MV-4-11 (cell line): ENCODE measurements at regions not wholly inside any gene's neighbourhood (a gene's known extent, or its start where the extent isn't known, plus 50 kb on each side); places are given as distances from the start of the nearest gene placed in this dataset.

ENCODE experiments used
- DNase-seq: peaks from one replicate; lab custom pipeline; 2025; lab: John Stamatoyannopoulos, UW

DNA sequence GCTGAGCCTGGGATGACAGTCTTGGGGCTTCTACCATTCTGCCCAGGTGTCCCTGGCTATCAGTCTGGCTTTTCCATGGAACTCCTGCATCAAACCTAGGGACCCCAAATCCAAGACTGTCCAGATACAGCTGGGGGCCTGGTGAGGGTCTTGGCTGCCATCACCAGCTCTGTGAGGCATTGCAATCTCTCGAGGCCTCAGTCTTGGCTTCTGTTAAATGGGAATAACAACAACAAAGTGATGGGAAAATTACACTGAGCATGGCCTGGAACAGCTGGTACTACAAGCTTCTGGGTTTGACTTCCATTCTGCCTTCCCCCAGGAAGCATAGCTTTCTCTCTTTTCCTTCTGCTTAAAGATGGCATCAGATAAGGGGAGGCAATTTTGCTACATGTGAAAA is 50.0 kb upstream of the LCTL start:
- DNase-seq = no peak

GRCh38 chr15:66617137-66618090 is 51.6 kb upstream of the LCTL start:
- peak; percentile 87 for DNase-seq

DNA sequence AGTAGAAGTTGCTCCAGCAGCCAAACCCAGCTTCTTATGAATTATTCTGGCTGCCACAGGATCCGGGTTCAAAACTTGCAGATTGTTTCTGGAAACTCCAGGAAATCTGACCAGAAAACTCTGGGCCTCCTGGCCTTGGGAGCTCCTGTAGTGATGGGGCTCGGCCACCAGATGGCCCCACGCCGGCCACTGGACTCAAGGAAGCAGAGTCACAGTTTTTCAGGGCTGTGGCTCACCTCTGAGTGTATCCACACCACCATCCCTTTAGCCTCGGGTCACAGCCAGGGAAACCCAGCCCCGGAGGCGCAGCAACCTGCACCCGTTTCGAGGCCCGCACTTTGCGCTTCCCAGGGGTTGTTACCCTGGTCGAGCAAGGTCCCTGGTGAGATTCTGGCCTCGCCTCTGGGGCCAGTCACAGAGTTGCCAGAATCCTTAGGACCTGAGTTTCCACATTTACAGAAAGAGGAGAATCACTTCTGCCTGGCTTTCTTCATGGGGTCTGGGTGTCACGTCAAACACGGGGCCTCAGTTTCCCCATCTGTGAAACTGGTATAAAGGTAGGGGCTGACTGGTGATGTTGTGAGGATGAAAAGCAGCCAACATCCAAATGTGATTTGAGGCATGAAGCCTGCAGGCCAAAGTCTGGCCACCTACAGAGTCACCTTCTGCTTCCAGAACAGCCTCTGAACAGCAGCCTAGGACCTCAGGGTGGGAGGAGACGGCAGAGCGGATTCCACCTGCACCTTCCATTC is 53.5 kb upstream of the LCTL start:
- peak; percentile 54 for DNase-seq

DNA sequence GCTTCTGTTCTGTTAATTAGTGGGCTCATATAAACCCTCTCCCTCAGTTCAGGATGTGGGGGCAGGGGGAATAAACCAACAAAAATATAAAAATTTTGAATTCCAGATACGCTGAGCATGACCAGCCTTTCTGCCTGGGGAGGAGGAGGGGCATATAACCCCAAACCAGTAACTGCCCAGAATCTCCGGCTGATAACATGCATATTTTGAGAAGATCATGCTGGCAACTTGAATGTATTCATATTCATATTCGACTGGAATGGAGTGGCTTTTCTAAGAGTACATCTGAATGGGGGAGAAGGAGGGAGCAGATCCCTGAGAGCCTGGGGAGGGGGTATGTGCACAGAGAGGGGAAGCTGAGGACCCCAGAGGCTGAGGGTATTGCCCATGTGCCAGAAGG is 54.5 kb upstream of the LCTL start:
- DNase-seq = no peak

DNA sequence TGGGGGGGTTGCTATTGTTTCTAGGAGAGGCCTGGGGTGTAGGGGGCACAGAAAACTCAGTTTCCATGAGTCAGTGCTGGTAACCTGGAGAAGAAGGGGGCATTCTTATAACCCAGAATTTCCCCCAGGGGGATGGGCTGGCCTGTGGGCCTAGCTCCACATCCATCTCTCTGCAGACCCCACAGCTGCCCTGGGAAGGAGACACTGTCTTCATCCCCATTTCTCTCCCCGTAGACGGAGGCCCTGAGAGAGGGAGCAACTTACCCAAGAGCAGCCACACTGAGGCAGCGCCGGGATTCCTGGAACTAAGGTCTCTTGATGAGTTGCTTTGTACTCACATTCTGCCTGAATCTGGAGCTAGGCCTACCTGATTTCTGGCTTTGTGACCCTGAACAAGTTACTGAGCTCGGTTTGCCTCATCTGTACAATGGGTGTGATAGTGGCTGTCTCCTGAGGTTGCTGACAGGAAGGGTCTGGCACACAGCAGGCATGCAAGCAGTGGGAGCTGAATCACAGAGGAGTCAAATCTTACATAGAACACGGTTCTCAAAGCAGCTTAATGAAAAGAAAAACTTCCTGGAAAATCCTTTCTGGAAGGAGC is 55.0 kb upstream of the LCTL start:
- DNase-seq = no peak

DNA sequence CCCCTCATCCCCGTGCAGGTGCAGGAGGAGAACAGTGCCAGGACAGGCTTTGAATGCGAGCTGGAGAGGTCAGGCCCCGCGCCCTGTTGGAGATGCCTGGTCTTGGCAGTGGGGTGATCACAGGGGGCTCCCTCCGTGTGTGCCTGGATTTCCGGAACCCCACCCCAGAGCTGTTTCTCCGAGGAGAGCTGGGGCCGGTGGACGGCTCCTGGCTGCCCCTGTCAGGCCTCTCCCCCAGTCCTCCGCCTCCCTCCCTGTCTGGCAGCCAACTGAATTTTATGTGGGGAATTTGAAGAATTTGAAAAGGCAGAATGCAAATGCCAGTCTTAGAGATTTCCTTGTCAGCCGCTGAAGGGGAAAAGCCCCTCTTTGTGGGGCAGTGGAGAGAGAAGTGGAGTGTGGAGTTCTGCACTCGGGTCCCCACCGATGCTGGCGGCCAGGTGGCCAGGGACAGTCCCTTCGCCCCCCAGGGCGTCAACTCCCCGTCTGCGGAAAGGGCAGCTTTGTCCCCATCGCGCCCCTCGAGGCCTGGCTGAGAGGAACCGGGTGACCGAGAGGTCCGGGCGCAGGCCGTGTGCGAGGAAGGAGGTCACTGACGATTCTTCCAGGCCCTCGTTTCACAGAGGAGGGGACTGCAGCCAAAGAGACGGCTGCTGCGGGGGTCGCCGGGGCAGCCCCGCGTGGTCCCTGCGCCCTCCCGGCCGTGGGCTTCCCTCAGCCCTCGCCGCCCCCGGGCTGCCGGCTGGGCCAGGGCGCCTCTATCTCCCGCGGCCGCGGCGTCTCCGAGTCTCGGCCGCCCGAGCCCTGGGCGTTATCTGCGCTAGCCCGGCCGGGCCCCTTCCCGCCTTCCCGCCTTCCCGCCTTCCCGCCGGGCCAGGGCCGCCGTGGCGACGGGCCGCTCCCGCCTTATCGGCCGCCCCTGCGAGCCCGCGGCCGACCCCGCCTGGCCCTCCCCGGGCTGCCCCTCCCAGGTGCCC is 56.0 kb upstream of the LCTL start:
- DNase-seq = no peak

- no peak for DNase-seq
Measured at GRCh38 chr15:66622591-66623022, 56.8 kb upstream of the LCTL start.

DNA sequence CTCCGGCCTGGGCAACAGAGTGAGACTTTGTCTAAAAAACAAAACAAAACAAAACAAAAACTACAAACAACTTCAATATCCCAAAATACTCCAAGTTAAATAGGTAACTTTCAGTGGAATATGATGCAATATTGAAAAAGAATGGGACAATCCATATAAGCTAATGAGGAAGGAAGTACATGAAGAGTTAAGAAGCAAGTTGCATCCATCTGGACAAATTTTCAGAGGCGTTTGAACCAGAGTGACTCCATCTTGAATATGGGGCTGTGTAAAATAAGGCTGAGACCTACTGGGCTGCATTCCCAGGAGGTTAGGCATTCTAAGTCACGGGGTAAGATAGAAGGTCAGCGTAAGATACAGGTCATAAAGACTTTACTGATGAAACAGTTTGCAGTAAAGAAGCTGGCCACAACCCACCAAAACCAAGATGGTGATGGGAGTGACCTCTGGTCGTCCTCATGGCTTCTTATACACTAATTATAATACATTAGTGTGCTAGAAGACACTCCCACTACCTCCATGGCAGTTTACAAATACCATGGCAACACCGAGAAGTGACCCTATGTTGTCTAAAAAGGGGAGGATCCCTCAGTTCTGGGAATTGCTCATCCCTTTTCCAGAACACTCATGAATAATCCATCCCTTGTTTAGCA is 58.1 kb upstream of the LCTL start:
- no peak for DNase-seq

DNA sequence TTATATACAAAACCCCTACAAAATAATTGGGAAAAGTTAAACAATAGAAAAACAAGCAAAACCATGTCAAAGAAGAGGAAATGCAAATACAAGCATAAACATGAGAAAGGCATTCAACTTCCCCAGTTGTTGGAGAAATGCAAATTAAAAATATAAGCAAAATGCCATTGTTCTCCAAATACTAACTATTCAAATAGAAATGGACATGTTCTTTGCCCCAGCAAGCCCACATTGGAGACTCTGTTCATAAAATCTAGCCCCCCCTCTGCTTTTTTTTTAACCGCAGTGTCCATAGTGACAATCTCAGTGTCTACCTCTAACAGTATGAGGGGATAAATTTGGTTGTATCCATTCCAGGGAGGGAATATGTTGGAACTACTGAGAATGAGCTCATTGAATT is 59.7 kb upstream of the LCTL start:
- no peak for DNase-seq

GRCh38 chr15:66625974-66626373 is 60.2 kb upstream of the LCTL start:
- DNase-seq = no peak

- no peak for DNase-seq
Measured at GRCh38 chr15:66628976-66629723, 63.4 kb upstream of the LCTL start.

GRCh38 chr15:66629817-66630576 is 64.2 kb upstream of the LCTL start:
- no peak for DNase-seq

DNA sequence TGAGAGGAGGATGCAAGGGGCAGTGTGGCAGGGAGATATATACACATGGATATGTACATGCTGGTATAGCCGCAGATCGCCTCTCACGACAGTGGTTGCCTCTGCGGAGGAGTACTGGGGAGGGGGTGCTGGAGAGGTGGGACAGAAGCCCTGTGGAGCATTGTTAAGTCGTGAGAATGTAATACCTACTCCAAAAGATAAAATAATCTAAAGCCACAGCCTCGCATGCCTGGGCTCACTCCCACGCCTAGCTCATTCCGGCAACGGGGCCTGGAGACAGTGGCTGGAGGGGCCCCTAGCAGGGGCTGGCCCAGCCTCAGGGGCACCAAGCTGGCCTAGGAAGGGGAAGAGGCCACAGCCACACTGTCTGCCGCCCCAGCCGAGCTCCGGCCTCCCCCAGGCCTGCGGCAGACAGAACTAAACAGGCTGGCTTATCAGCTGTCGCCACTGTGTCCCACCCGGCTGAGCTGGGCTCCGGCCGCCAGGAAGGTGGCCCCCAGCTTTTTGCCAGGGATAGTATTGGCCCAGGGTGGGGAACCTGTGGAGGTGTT is 65.1 kb upstream of the LCTL start:
- DNase-seq = no peak

DNA sequence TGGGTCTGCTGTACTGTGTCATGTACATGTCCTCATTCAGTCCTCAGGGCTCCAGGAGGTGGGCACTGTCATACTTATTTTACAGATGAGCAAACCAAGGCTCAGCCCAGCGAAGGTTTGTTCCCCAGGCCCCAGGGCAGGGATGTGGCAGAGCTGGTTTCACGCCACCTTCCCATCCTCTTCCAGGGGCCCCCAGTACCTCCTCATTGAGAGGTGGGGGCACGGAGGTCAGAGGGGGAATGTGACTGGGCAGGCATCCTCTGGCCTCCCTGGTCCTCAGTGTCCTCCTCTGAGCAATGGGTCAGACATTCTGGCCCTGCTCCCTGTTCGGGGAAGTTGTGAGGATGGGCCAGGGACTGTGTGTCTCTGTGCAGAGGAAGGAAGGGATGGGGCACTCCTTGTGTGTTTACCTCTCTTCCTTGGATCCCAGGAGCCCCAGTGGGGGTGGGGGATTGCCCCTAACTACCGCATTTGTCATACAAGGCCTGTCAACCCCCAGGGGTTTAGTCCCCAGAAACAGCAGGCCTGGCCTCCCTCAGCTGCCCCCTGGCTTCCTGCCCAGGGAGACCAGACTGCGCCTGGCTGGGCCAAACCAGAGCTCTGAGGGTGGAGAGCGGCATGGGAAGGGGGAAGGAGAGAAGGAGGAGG is 65.9 kb upstream of the LCTL start:
- no peak for DNase-seq

DNA sequence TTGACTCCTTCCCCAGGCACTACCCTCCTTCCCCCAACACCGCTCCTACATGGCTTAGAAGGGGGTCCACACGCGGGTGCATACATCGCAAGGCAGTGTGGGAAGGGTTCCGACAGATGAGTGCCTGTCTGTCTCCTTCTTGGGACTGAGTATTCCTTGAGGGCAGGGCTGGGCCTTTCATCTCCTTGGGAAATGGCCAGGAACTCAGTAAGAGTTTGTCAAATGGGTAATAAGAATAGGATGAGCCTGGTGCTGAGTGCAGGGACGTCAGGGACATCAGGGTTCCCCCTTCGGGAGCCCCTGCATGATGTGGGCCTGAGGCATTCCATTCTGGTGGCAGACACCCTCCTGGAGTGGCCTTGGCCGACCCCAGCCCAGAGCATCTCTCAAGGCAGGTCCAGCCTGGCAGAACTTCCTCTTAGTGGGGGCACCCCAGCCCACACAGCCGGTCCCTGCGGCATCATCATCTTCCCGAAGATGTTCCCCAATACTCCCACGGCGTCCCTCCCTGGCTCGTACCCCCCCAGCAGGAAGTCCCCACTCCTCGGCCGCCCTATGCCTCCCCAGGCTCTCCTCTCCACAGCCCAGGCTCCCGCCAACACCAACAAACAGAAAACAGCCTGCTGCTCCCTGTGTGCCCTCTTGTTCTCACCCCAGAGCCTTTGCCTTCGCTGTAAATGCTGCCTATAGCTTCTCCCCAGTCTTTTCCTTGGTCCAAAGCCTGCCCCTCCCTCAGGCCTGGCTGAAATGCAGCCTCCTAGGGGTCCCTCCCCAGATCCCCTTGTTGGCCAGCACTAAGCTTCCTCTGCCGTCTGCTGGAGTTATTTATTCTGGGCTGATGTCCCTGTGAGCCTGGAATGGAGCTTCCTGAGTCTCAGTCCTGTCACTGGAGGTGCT is 67.5 kb upstream of the LCTL start:
- no peak for DNase-seq

DNA sequence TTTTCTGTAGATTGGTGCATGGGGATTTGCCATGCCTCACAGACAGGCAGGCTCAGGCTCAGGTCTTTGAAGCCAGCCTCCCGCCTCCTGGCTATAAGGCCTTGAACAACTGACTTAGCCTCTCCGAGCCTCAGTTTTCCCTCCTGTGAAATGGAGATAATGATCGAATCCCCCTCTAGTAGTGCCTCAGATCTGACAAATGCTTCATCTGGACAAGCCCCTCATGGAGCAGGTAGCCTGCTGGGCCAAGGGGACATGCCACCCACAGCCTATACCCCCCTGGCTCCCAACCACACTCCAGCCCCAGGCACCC is 68.1 kb upstream of the LCTL start:
- DNase-seq = no peak

GRCh38 chr15:66634540-66634939 is 67.5 kb upstream of the SMAD6 start:
- DNase-seq = no peak

DNA sequence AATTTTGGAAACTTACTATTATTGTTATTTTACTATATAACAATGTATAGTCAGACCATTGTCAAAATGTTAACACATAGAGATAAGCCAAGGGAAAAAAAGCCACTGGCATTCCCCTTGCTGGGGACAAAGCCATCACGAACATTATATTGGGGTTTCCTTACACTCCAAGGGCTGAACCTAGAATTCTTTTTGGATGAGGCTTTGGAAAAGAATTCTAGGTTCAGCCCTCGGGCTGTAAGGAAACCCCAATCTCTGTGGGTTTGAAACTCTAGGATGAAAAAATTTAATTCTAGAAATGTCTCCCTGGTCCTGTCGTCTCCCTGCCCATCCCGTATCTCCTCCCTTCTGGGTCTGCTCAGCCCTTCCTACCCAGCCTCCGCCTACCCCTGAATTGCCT is 67.0 kb upstream of the SMAD6 start:
- no peak for DNase-seq
